Hindlimb muscle (tissue), 1 donor: ENCODE measurements at regions not wholly inside any gene's neighbourhood (a gene's known extent, or its start where the extent isn't known, plus 50 kb on each side); places are given as distances from the start of the nearest gene placed in this dataset.

Source experiments
- DNase-seq: peaks from one replicate; pipeline ENCODE4 v3.0.0-alpha.2; 2013

DNA sequence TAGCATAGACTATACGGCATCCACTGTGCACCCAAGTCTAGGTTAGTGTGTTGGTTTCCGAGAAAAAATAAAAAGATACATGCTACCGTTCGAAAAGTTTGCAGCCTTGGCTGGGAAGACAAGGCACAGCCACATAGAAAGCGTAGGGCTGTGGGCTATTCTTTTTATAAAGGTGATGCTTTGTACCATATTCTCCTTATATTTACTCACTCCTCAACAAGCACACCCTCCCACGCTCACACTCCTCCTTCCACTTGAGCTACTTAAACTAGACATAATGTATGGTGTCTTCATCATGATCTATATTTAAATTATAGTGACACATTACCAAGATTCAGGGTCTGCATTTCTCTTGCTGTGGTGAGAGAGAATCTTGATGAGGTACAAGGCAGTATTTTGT lies 1416.5 kb downstream of the AACS start:
- DNase-seq = no peak

DNA sequence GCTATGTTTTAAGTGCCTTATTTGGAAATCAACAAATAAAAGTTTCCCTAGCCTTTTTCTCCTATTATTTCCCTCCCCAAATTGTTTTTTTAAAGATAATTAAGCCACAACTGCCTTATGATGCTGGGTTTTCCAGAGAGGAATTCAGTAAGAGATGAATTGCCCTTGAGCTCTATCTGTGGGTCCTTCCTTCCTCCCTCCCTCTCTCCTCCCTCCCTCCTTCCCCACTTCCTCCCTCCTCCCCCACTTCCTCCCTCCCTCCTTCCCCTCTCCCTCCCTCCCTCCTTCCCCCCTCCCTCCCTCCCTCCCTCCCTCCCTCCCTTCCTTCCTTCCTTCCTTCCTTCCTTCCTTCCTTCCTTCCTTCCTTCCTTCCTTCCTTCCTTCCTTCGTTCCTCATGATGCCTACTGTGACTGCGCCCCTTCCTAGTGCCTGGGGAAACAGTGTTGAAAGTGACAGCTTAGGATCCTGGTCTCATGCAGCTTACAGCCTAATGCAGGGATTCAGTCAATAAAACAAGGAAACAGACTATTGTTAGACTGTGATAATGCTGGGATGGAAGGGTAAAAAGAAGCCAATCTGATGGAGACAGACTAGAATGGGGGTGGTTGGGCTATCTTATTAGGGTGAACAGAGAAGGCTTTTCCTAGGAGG lies 1417.1 kb downstream of the AACS start:
- no peak for DNase-seq

DNA sequence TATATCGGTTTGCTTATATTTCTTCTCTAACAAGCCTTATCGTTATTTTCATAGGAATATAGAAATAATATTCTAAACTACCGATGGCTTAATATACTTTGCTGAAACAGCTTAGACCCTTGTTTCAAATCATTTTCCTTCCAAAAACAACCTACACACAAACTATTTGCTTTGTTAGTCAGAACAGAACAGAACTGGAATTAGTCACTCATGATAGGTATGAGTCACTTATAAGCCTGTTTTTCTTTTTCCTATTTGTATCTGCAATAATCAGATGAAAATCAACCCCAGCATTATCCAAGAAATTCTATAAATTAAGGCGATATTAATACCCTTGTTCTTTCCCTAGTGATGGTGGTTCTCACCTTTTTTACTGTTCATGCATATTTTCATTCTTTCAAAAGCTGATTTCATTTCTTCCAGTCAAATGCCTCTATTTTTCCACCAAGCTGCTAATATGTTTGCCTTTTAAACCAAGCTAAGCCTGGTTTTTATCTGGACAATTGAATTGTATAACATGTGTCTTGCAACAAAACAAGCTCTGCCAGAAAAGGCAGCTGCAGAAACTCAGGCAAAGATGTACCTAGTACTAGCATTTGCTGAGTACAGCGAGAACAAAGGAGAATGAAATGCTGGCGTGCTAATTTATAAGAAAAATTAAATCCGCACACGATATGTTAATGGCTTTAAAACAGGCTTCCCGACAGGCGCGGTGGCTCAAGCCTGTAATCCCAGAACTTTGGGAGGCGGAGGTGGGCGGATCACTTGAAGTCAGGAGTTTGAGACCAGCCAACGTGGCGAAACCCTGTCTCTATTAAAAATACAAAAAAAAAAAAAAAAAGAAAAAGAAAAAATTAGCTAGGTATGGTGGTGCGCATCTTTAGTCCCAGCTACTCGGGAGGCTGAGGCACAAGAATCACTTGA lies 1418.2 kb downstream of the AACS start:
- DNase-seq = peak; percentile 4

DNA sequence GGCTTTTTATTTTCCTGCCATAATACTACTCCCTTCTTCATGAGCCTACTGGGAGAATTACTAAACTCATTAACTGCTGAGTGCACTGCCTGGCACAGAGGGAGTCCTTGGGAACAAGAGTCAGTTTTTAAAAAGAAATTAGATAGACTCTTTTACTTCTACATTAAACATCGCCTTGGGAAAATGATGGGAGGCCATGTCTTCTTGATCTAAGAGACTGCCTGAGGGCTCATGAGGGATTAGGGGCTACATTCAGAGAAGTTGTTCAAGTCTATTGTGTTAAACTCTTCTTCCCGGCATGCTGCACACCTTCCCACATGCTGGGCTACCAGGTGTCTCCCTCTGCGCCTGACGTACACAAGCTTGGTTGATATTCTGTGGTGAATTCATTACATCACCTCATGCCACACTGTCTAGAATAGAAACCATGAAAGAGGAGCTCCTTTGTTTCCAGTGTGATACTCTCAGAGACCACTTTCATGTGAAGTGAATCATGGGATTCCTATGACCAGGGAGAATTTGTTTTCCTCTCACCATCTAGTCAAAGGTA lies 1422.3 kb downstream of the AACS start:
- DNase-seq = no peak

DNA sequence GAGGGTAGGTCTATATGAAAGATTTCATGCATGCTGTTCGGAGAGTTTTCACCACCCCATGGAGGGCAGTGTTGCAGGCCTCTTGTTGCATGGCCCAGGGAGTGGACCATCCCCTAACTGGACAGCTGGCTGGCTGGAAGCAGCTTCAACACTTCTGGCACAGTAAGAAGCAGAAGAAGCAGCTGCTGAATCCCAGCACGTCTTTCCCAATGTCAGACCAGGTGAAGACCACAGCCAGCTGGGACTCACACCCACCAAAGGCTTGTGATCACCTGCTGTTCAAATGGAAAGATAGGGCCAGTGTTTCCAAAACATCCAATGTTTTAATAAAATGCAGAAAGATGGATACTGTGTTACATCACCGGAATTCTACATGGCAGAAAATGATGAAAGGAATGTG lies 1423.6 kb downstream of the AACS start:
- peak; percentile 8 for DNase-seq

DNA sequence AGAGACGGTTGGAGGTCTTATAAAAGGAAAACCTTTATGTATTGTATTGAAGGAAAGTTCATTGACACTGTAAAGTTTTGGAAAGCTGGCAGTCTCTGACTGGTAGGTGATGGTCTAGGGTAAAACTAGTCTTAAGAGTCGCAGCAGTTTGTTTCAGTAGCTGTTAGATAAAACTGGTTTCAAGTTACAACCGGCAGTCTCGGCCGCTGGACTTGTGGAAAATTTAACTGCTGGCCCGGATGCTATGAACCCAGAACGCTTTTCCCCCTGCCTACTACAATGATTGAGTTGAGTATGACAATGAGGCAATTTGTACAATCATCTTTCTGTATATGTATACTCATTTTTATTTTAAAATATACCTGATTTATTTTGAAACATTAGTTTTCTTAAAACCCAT lies 1426.9 kb downstream of the AACS start:
- no peak for DNase-seq

DNA sequence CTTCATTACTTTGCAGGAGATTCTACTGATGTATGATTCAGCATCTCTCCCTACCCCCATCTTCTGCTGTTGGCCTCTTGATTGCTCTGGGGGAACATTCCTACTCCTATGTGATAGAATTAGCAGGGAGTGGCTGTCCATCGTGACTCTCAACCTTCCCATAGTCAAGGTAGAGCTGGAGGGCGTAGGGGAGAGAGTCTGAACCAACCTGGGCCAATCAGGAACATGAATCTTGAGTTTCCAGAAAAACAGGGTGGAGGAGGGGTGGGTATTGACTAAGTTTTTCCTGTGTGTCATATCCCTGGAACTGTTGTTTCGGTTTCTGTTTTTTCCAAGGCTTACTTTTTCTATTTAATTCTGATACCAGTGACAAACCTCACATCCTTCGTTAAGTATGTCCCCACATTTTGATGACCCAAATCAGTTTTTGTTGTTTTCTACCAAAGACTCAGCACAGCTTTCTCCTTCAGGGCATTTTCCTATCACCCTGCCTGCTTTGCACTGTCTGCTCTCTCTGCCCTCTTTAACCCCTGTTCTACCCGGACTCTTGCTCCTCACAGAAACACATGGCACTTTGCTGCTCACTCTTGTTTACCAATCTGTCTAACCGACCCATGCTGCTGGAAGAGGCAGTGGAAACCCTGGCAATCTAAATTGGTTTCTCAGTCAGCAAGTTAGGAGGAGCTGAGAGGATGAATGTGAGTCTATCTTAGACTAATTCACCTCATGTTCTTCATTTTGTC lies 1428.3 kb downstream of the AACS start:
- no peak for DNase-seq

DNA sequence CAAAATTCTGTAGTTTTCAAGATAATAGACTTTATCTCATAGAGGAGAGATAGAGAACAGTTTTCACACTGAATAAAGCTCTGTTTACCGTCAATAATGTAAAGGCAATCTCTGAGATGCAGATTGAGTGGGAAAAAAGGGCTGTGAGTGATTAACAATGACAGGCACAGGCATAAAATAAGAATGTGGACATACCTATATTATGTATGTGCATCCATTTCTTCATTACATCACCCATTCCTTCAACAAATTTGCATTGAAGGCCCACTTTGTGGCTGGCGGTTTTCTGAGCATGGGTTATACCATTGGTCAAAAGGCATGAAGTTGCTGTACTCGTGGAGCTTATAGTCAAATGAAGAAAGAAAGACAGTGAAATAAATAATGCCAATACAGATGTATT lies 1431.0 kb downstream of the AACS start:
- DNase-seq = no peak

DNA sequence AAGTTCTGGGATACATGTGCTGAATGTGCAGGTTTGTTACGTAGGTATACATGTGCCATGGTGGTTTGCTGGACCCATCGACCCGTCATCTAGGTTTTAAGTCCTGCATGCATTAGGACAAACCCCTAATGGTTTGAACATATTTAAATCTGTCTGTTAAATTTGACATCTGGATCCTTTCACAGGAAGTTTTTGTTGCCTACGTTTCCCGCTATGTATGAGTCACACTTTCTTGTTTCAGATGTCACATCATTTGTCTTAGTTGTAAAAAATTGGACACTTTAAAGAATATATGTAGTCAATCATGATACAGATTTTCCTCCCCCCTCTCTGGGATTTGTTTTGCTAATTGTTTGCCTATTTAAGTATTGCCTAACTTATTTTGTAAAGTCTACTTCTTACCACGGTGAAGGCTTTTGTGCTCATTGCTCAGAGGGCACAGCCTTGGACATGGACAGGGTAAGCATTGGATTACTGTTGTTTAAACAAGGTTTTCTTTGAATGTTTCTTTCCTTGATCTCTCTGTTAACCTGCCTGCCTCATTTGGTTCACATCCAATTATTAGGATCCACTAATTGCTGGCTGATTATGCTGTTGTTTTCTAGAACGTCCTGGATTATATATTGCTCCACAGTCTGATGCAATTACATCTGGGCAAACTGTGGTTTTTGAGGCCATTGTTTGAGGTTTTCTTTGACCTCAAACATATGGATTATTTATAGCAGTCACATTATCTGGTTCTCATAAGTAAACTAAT lies 1441.4 kb downstream of the AACS start:
- DNase-seq = no peak

DNA sequence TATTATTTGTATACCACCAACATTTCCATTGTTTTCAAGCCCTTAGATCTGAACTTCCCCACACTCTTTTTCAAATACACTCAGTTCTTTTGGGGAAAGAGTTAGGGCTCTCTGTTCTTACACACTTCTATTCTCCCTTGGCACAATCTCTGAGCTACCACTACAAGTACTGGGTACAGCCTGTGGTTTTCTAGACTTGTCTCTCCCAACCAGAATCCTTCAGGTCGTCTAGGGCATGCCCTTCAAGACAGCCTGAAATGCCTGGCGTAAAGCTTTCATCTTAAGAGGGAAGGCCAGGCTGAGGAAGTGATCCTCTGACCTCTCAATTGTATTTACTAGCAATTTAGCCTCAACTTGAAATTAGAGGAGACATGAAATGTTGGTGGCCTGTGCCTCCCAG lies 1442.0 kb downstream of the AACS start:
- DNase-seq = no peak

DNA sequence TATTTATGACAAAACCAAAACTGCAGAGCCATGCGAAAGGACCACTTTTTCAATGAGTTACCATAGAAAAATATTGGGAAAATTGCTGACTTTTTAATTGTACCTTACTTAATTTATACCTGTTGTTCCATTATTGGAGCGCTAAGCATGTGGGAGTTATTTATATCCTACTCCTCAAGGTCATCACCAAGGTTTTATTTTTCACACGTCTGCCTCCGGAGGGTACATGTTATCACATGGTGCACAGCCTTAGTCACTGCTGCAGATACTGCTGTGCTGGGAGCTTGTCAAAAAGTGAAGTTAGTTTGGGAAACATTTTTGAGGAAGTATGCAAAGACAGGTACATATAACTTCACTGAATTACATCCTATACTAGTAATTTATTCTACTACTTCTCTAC lies 1444.3 kb downstream of the AACS start:
- DNase-seq = no peak

DNA sequence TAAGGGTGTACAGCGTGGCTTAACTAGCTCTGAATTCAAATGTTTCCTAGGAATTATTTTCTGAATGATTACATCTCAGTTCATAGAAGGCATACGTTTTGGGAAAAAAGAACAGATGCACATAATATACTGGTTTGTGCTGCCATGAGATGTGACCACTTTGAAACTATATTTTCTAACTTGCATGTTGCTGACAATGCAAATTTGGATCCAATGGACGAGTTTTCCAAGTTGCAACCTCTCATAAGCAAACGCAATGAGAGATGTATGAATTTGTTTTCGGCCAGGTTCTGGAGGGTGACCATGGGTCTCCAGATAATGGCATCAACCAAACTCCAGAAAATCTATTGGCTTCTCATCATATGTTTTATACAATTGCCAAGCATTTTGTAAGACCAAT lies 1445.4 kb downstream of the AACS start:
- no peak for DNase-seq

DNA sequence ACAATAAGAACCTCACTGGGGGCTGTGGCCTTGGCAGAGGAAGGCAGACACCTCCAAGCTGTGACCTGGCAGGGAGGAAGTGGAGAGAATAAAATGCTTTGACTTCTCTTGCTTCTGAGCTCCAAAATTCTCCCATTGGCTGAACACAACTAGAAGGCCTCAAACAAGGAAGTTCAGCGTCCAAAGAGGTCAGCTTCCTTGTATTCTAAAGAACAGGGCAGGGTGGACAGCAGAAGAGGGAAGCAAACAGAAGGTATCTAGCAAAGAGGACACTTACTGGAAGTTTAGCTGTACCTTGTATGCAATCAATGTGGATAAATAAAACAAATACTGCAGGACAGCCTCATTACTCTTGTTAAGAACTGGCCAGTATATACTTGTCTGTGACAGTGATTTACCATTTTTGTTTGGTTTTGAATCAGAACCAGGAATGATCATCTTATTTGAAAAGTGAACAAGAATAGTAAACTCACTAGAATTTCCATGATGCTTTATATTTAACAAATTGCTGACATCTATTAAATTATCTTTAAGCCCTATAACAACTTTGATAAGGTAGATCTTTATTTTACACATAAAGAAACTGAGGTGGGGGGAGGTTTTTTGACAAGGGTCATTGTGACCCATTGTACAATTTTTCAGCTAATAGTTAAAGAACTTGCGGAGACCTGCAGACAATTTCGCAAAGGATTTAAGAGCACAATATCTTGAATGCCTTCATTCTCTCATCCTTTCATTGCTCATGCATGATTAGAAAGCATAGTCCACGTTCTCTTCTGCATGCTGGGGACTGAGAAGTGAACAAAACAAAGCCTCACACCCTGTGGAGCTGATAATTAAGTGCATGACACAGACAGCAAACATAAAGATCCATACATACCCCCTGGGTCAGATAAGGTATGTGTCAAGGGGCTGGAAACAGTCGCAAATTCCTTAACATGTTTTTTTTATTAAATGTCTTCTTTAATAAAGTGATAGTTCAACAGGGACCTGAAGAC lies 1448.0 kb downstream of the AACS start:
- no peak for DNase-seq

DNA sequence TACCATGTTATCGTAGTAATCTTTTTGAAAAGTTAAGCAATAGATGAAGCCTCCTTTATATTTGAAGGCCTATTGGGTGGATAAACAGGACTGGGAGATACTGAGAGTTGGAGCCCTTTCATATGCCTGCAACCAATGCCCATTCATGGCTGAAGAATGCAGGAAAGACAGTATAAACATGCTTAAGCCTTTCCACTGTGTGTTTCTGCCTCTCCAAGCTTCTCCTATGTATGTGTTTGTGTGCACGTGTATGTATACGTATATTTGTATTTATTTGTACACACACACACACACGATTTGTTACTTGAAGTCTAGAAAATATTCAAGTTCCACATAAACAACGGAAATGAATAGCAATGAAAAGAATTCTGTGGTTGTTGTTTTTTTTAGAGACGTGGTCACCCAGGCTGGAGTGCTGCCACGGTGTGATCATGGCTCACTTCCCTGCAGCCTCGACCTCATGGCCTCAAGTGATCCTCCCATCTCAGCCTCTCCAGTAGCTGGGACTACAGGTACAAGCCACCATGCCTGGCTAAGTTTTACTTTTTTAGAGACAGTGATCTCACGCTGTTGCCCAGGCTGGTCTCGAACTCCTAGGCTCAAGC lies 1453.5 kb downstream of the AACS start:
- DNase-seq = no peak

DNA sequence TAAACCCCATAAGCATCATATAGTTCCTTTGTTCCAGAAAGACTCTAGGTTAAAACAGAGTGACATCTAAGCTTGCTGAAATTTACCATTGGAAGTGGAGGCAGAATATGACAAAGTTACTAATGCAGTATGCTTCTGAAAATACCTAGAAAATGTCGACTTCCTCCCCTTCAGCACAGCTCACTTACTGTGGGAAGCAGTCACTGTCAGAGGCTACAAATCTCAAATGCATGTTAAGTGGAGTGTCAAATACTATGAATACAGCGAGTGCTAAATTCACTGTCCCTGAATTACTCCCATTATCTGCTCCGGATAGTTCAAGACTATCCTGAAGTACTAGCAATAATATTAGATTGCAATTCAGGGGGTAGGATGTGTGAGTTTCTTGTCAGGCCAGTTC lies 1454.6 kb downstream of the AACS start:
- DNase-seq = no peak

DNA sequence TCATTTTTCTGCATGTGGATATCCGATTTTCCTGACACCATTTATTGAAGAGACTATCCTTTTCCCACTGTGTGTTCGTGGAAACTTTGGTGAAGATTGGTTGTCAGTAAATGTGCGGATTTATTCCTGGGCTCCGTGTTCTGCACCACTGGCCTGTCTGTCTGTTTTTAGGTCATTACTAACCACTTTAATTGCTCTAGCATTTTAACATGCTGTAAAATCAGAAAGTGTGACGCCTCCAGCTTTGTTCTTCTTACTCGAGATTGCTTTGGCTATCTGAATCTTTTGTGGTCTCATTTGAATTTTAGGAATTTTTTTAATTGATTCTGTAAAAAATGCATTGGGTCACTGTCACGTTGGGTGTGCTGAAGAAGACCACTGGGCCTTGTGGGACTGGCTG lies 1458.7 kb downstream of the AACS start:
- no peak for DNase-seq

DNA sequence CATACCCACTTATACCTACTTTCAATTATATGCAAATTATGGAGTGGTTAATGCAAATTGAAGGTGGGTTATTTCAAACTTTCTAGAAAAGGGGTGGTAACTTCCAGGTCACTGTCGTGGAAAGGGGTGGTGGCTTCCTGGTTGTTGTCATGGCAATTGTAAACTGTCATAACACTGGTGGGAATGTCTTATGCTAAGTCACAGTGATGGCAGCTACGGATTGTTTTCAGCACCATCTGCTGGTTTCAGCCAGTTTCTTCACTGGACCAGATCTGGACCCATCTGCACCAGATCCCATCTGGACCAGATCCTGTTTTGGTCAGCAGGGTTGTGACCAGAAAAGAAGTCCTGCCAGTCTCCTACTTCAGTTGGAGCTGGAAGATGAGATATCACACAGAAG lies 1469.3 kb downstream of the AACS start:
- DNase-seq = no peak

DNA sequence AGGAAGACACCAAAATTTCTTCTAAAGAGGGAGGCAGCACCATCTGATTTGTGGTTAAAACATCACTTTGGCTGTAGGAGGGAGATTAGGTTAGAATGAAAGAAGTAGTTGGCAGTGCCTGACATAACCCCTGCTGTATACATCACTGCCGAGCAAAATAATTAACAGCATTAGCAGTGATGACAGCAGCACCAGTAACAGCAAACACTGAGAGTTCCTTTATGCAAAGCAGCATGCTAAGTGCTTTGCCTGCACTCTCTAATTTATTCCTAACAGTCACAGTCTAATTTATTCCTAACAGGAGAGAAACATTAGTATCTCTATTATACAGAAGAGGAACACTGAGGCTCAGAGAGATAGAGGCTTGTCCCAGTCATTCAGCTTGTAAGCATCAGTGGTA lies 1469.7 kb downstream of the AACS start:
- DNase-seq = no peak

DNA sequence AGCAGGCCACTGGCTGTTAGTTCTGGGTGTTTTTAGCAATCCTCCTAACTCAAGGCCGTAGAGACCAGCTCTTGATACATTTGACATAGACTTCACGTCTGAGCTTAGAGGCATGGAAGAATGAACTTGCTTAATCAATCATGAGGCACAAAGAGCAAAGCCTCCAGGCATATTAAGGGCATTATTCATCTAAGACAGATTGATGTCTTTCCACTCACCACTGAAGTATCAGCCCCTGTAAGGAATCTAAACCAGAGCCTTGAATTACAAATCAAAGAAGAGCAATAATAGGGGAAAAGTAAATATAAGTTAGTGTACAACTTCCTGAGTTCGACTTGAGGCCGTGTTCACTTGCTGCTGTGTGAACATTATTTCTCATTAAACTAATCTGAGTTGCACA lies 1470.7 kb downstream of the AACS start:
- DNase-seq = no peak

DNA sequence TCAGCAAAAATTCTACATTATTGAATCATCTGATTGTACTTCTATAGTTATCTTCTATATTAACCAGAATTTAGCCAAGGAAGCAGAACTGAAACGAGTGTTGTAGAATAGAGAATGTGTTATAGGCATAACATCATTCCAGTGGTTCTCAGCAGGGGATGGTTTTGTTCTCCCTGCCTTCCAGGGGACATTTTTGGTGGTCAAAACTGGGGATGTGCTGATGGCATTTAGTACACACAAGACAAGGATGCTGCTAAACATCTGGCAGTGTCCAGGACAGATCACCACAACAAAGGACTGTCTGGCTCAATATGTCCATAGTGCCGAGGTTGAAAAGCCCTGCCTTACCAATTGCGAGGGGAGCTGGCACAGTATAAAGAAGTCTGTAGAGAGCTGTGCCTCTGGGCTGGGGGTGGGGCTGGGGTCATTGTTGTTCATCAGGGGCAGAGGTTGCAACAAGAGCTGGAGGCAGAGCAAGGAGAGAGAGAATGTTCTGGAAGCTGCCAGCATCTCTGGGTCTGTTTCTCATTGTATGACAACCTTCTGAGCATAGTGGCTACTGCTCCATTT lies 1472.8 kb downstream of the AACS start:
- no peak for DNase-seq
